A673 (cell line): ENCODE measurements at regions not wholly inside any gene's neighbourhood (a gene's known extent, or its start where the extent isn't known, plus 50 kb on each side); places are given as distances from the start of the nearest gene placed in this dataset.

Source experiments
- BruUV-seq: library from RNA; stranded (reverse); fragments of 400-500 nt; replicated peaks from 2 replicates; lab custom pipeline; 2021; lab: Mats Ljungman, UMichigan
- CTCF ChIA-PET: fragments of 300-600 bp; sonication (Branson Sonifier 250); formaldehyde crosslinking; loops from one replicate; lab custom pipeline; 2022; ENCODE audit warnings: antibody characterized with exemption; lab: Charles Lee
- POLR2A ChIA-PET: fragments of 300-600 bp; sonication (Branson Sonifier 250); formaldehyde crosslinking; loops from one replicate; lab custom pipeline; 2022; ENCODE audit warnings: antibody characterized with exemption; ENCODE audit not compliant: low non-redundant PET; lab: Charles Lee
- DNase-seq: peaks from one replicate; pipeline ENCODE4 v3.0.0-alpha.2; 2015; ENCODE audit warnings: low spot score
- H3K27ac ChIP-seq: fragments of 200-600 bp; sonication (generic); 2 replicates; pipeline ENCODE4 v1.5.1; 2016; ENCODE audit warnings: mixed run types, low read depth, mild to moderate bottlenecking, mixed read lengths, antibody characterized with exemption, low read length; ENCODE audit not compliant: poor library complexity, severe bottlenecking
- H3K27me3 ChIP-seq: fragments of 200-600 bp; sonication (generic); replicated peaks from 2 replicates; pipeline ENCODE4 v1.6.1; 2017; ENCODE audit warnings: mixed run types, low read depth, mild to moderate bottlenecking, mixed read lengths, antibody characterized with exemption, low read length; ENCODE audit not compliant: insufficient read depth, poor library complexity
- H3K36me3 ChIP-seq: fragments of 200-600 bp; sonication (generic); 2 replicates; pipeline ENCODE4 v1.6.1; 2016; ENCODE audit warnings: mixed run types, mild to moderate bottlenecking, mixed read lengths, antibody characterized with exemption, low read length; ENCODE audit not compliant: insufficient read depth, poor library complexity, severe bottlenecking
- H3K4me1 ChIP-seq: fragments of 200-600 bp; sonication (generic); 2 replicates; pipeline ENCODE4 v1.6.1; 2017; ENCODE audit warnings: mixed run types, mild to moderate bottlenecking, mixed read lengths, antibody characterized with exemption, low read length; ENCODE audit not compliant: insufficient read depth, poor library complexity, severe bottlenecking
- H3K4me3 ChIP-seq: fragments of 200-600 bp; sonication (generic); 2 replicates; pipeline ENCODE4 v1.5.1; 2016; ENCODE audit warnings: low read depth, mixed run types, mild to moderate bottlenecking, mixed read lengths, low read length; ENCODE audit not compliant: poor library complexity, severe bottlenecking
- H3K9me3 ChIP-seq: fragments of 200-600 bp; sonication (generic); 2 replicates; pipeline ENCODE4 v1.6.1; 2016; ENCODE audit warnings: mixed run types, low read depth, mild to moderate bottlenecking, mixed read lengths, antibody characterized with exemption, low read length; ENCODE audit not compliant: poor library complexity, severe bottlenecking
- EZH2 ChIP-seq: fragments of 200-600 bp; sonication (generic); IDR thresholded peaks from 2 replicates; pipeline ENCODE4 v1.6.1; 2017; ENCODE audit warnings: borderline replicate concordance, low read depth, mild to moderate bottlenecking, mixed read lengths, antibody characterized with exemption, low read length; ENCODE audit not compliant: poor library complexity, severe bottlenecking
- intact Hi-C: fragments of 100-400 bp; cut with micrococcal nuclease; formaldehyde crosslinking; loops from one replicate; pipeline ENCODE4 v1.10.0; 2022; ENCODE audit not compliant: unreplicated experiment
- TF ChIP-seq, protein P1 (sequence below): fragments of 300-800, 200-600 bp; sonication (generic); conservative IDR thresholded peaks from 2 replicates; pipeline ENCODE4 v1.5.1; 2017; ENCODE audit warnings: low read depth, mild to moderate bottlenecking, antibody characterized with exemption, low read length, moderate library complexity, mixed read lengths

DNA sequence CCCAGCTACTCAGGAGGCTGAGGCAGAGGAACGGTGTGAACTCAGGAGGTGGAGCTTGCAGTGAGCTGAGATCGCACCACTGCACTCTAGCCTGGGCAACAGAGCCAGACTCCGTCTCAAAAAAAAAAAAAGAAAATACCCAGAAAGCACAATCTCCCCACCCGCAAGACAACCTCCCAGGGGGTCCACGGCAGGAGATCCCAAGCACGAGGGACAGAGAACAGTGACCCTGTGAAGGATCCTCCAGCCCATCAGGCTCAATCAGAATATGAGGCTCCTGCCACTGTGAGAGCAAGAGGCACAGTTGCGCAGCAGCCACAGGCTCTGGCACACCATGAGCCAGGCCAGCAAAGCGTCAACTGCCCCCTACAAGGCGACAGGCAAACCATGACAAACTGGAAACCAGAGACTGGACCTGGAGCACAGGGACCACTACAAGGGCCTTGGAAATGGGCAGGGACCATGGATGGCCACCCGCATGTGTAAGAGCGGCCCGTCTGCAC, 164.8 kb upstream of the GRK3 start:
- BruUV-seq: no TSS peak
- TF ChIP-seq, protein P1, sequence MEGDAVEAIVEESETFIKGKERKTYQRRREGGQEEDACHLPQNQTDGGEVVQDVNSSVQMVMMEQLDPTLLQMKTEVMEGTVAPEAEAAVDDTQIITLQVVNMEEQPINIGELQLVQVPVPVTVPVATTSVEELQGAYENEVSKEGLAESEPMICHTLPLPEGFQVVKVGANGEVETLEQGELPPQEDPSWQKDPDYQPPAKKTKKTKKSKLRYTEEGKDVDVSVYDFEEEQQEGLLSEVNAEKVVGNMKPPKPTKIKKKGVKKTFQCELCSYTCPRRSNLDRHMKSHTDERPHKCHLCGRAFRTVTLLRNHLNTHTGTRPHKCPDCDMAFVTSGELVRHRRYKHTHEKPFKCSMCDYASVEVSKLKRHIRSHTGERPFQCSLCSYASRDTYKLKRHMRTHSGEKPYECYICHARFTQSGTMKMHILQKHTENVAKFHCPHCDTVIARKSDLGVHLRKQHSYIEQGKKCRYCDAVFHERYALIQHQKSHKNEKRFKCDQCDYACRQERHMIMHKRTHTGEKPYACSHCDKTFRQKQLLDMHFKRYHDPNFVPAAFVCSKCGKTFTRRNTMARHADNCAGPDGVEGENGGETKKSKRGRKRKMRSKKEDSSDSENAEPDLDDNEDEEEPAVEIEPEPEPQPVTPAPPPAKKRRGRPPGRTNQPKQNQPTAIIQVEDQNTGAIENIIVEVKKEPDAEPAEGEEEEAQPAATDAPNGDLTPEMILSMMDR: no peak
- TF ChIP-seq EZH2: no peak
- DNase-seq: no peak
- Histone ChIP-seq H3K9me3 (no peaks in the 10 kb centered on the region), H3K36me3 (no peaks in the 10 kb centered on the region), H3K27me3 (no peaks in the 10 kb centered on the region), H3K4me3 (no peak overlapping the region), H3K4me1 (peaks cover 23% of the 10 kb centered on the region), H3K27ac (no peak overlapping the region)
- intact Hi-C loops: no loop called here
- POLR2A ChIA-PET: no interaction called here
- CTCF ChIA-PET: no interaction called here

GRCh38 chr22:25402160-25402500, 162.3 kb upstream of the GRK3 start:
- Histone ChIP-seq H3K4me1 (peaks cover 23% of the 10 kb centered on the region), H3K27ac (peak overlapping the region; percentile 84), H3K4me3 (no peak overlapping the region), H3K36me3 (no peaks in the 10 kb centered on the region), H3K27me3 (no peaks in the 10 kb centered on the region), H3K9me3 (no peaks in the 10 kb centered on the region)
- BruUV-seq: no TSS peak
- no peak for TF ChIP-seq EZH2
- TF ChIP-seq, protein P1: no peak
- intact Hi-C loops: no loop called here
- no peak for DNase-seq
- ChIA-PET POLR2A (no interaction called here), CTCF (interaction anchor here (0.7 kb wide), 1 partner anchor 200 kb away, joined by 3 read pairs; no protein-coding TSS in a partner anchor)

- peak; percentile 49 for DNase-seq
- peak overlapping the region; percentile 84 for H3K27ac ChIP-seq
- no peaks in the 10 kb centered on the region for H3K36me3 ChIP-seq
- H3K4me1 ChIP-seq: peaks cover 23% of the 10 kb centered on the region
- H3K27me3 ChIP-seq: no peaks in the 10 kb centered on the region
- BruUV-seq: no TSS peak
- ChIA-PET POLR2A (no interaction called here), CTCF (no interaction called here)
- TF ChIP-seq, protein P1: no peak
- TF ChIP-seq EZH2: no peak
- H3K4me3 ChIP-seq: peak overlapping the region; percentile 84
- intact Hi-C loops: no loop called here
- no peaks in the 10 kb centered on the region for H3K9me3 ChIP-seq
Observed at GRCh38 chr22:25402501-25403283, 161.8 kb upstream of the GRK3 start.
